ENCODE measurements at regions not wholly inside any gene's neighbourhood (a gene's known extent, or its start where the extent isn't known, plus 50 kb on each side); places are given as distances from the start of the nearest gene placed in this dataset.
"Not testable (repeated sequence)": the region's sequence is repeated elsewhere in the genome, so short reads cannot be mapped to it uniquely, and the experiment has no call there.

GRCh38 chr4:128427832-128428366, 140.3 kb upstream of the PGRMC2 start:
- H3K4me3 ChIP-seq: no peak overlapping the region
- peak; percentile 62 to 87 for ATAC-seq

GRCh38 chr4:128424527-128425497, 137.2 kb upstream of the PGRMC2 start:
- Histone ChIP-seq H3K4me1 (peaks cover 8 to 10% of the 10 kb centered on the region in 2 donors), H3K9me3 (no peaks in the 10 kb centered on the region), H3K27me3 (no peaks in the 10 kb centered on the region), H3K27ac (peak overlapping the region in 3 of 4 donors; percentile 22 to 63 (median 53)), H3K36me3 (no peaks in the 10 kb centered on the region), H3K4me3 (no peak overlapping the region)
- TF ChIP-seq CTCF (IDR thresholded peaks at IDR 0.05 in 4 of 5, conservative IDR thresholded peaks at IDR 0.05 in 1 of 5) (no peak), POLR2A (IDR thresholded peaks at IDR 0.05) (no peak)
- ATAC-seq (peak; percentile 69 to 80), DNase-seq (no peak)
- intact Hi-C loops (cut with DNase I; ENCODE audit: low total_unique reads) (no loop called here), in situ Hi-C loops (cut with MboI; ENCODE audit: low sequenced_read_pairs in 4 of 4) (no loop called here)

More at GRCh38 chr4:128427832-128428366, 140.3 kb upstream of the PGRMC2 start:
- in situ Hi-C loops (cut with MboI; ENCODE audit: low sequenced_read_pairs in 4 of 4): no loop called here
- intact Hi-C loops (cut with DNase I; ENCODE audit: low total_unique reads): no loop called here
- no peak overlapping the region for H3K27ac ChIP-seq
- peaks cover 8 to 10% of the 10 kb centered on the region in 2 donors for H3K4me1 ChIP-seq
- no peaks in the 10 kb centered on the region for H3K36me3 ChIP-seq
- peak; percentile 16 to 42 for DNase-seq
- H3K9me3 ChIP-seq: no peaks in the 10 kb centered on the region
- no peaks in the 10 kb centered on the region for H3K27me3 ChIP-seq
- no peak for TF ChIP-seq POLR2A (IDR thresholded peaks at IDR 0.05)
- peak in 3 of 5 experiments; percentile 23 to 44 (median 40) for TF ChIP-seq CTCF (IDR thresholded peaks at IDR 0.05 in 4 of 5, conservative IDR thresholded peaks at IDR 0.05 in 1 of 5)

GRCh38 chr4:128422296-128422695, 134.7 kb upstream of the PGRMC2 start:
- ATAC-seq; DNase-seq; intact Hi-C loops (cut with DNase I; ENCODE audit: low total_unique reads); in situ Hi-C loops (cut with MboI; ENCODE audit: low sequenced_read_pairs in 4 of 4); H3K4me1 ChIP-seq; H3K36me3 ChIP-seq; H3K9me3 ChIP-seq; H3K27me3 ChIP-seq; H3K4me3 ChIP-seq; H3K27ac ChIP-seq: not testable (repeated sequence)

- intact Hi-C loops (cut with DNase I; ENCODE audit: low total_unique reads): no loop called here
- DNase-seq (no peak), ATAC-seq (no peak)
- no peaks in the 10 kb centered on the region for H3K9me3 ChIP-seq
- in situ Hi-C loops (cut with MboI; ENCODE audit: low sequenced_read_pairs in 4 of 4): no loop called here
- H3K36me3 ChIP-seq: no peaks in the 10 kb centered on the region
- H3K4me1 ChIP-seq: no peaks in the 10 kb centered on the region
- no peak overlapping the region for H3K4me3 ChIP-seq
- H3K27me3 ChIP-seq: no peaks in the 10 kb centered on the region
- no peak for TF ChIP-seq CTCF (IDR thresholded peaks at IDR 0.05 in 4 of 5, conservative IDR thresholded peaks at IDR 0.05 in 1 of 5)
- no peak for TF ChIP-seq POLR2A (IDR thresholded peaks at IDR 0.05)
- H3K27ac ChIP-seq: no peak overlapping the region
These were observed 129.3 kb upstream of the PGRMC2 start for GRCh38 chr4:128416921-128417320.

GRCh38 chr4:128410037-128410436, 122.4 kb upstream of the PGRMC2 start:
- Histone ChIP-seq H3K27ac (no peak overlapping the region), H3K27me3 (no peaks in the 10 kb centered on the region), H3K9me3 (no peaks in the 10 kb centered on the region), H3K4me1 (no peaks in the 10 kb centered on the region), H3K36me3 (no peaks in the 10 kb centered on the region), H3K4me3 (no peak overlapping the region)
- intact Hi-C loops (cut with DNase I; ENCODE audit: low total_unique reads): no loop called here
- no peak for ATAC-seq
- no peak for TF ChIP-seq POLR2A (IDR thresholded peaks at IDR 0.05)
- no peak for TF ChIP-seq CTCF (IDR thresholded peaks at IDR 0.05 in 4 of 5, conservative IDR thresholded peaks at IDR 0.05 in 1 of 5)
- DNase-seq: no peak
- in situ Hi-C loops (cut with MboI; ENCODE audit: low sequenced_read_pairs in 4 of 4): no loop called here

All from gastrocnemius medialis (tissue), 4 donors.